KMS-11 (cell line): ENCODE measurements at regions not wholly inside any gene's neighbourhood (a gene's known extent, or its start where the extent isn't known, plus 50 kb on each side); places are given as distances from the start of the nearest gene placed in this dataset.

Source experiments
- H2AFZ ChIP-seq: fragments of 200-600 bp; sonication (generic); 2 replicates; pipeline ENCODE4 v1.6.1; 2016; ENCODE audit warnings: antibody characterized with exemption, mixed run types, low read depth
- H3K27ac ChIP-seq: fragments of 200-600 bp; sonication (generic); 2 replicates; pipeline ENCODE4 v1.6.1; 2016; ENCODE audit warnings: mild to moderate bottlenecking, mixed run types
- H3K27me3 ChIP-seq: fragments of 200-600 bp; sonication (generic); 2 replicates; pipeline ENCODE4 v1.6.1; 2017; ENCODE audit warnings: mild to moderate bottlenecking, low read depth, mixed run types, moderate library complexity; ENCODE audit not compliant: insufficient read depth
- H3K36me3 ChIP-seq: fragments of 200-600 bp; sonication (generic); 2 replicates; pipeline ENCODE4 v1.6.1; 2017; ENCODE audit warnings: mild to moderate bottlenecking, mixed run types; ENCODE audit not compliant: insufficient read depth
- H3K4me1 ChIP-seq: fragments of 200-600 bp; sonication (generic); 2 replicates; pipeline ENCODE4 v1.6.1; 2016; ENCODE audit warnings: mild to moderate bottlenecking, low read depth, mixed run types; ENCODE audit not compliant: poor library complexity, severe bottlenecking
- H3K4me2 ChIP-seq: fragments of 200-600 bp; sonication (generic); 2 replicates; pipeline ENCODE4 v1.7.0; 2016; ENCODE audit warnings: mild to moderate bottlenecking, mixed run types
- H3K4me3 ChIP-seq: fragments of 200-600 bp; sonication (generic); IDR thresholded peaks from 2 replicates; pipeline ENCODE4 v1.6.1; 2017; ENCODE audit warnings: low read depth, low read length, mixed read lengths; ENCODE audit not compliant: insufficient read depth
- H3K79me2 ChIP-seq: fragments of 200-600 bp; sonication (generic); 2 replicates; pipeline ENCODE4 v1.6.1; 2016; ENCODE audit warnings: low read depth, mixed run types; ENCODE audit not compliant: insufficient read depth
- H3K9ac ChIP-seq: fragments of 200-600 bp; sonication (generic); 2 replicates; pipeline ENCODE4 v1.6.1; 2016; ENCODE audit warnings: mild to moderate bottlenecking, mixed run types
- H4K20me1 ChIP-seq: fragments of 200-600 bp; sonication (generic); 2 replicates; pipeline ENCODE4 v1.6.1; 2016; ENCODE audit warnings: mild to moderate bottlenecking, mixed run types; ENCODE audit not compliant: insufficient read depth
- CTCF ChIP-seq: fragments of 200-600 bp; sonication (generic); conservative IDR thresholded peaks from 2 replicates; pipeline ENCODE4 v1.6.1; 2017; ENCODE audit warnings: low read depth, mild to moderate bottlenecking, antibody characterized with exemption, low read length, moderate library complexity, mixed read lengths

- Histone ChIP-seq H3K9ac (no peak overlapping the region), H3K4me3 (no peak overlapping the region), H3K79me2 (no peaks in the 10 kb centered on the region)
Observed at GRCh38 chr4:128475597-128475996, 188.0 kb upstream of the PGRMC2 start.

GRCh38 chr4:128471576-128471975 lies 184.0 kb upstream of the PGRMC2 start:
- Histone ChIP-seq H4K20me1 (no peaks in the 10 kb centered on the region), H3K27ac (no peak overlapping the region), H3K27me3 (no peaks in the 10 kb centered on the region), H3K4me1 (no peaks in the 10 kb centered on the region), H3K79me2 (no peaks in the 10 kb centered on the region), H3K36me3 (no peaks in the 10 kb centered on the region), H3K9ac (no peak overlapping the region), H3K4me3 (no peak overlapping the region), H2AFZ (no peak overlapping the region), H3K4me2 (no peak overlapping the region)
- no peak for TF ChIP-seq CTCF

More at GRCh38 chr4:128475597-128475996, 188.0 kb upstream of the PGRMC2 start:
- Histone ChIP-seq H3K36me3 (no peaks in the 10 kb centered on the region), H3K4me1 (no peaks in the 10 kb centered on the region), H4K20me1 (no peaks in the 10 kb centered on the region), H3K27ac (no peak overlapping the region), H2AFZ (no peak overlapping the region), H3K4me2 (no peak overlapping the region), H3K27me3 (no peaks in the 10 kb centered on the region)
- TF ChIP-seq CTCF, result no peak

- H3K27ac ChIP-seq, result no peak overlapping the region
- no peak for TF ChIP-seq CTCF
- no peaks in the 10 kb centered on the region for H3K4me1 ChIP-seq
Observed at GRCh38 chr4:128470492-128471053, 183.0 kb upstream of the PGRMC2 start.

GRCh38 chr4:128468123-128468989 lies 180.7 kb upstream of the PGRMC2 start:
- Histone ChIP-seq H3K79me2 (no peaks in the 10 kb centered on the region), H3K27me3 (no peaks in the 10 kb centered on the region), H3K4me1 (no peaks in the 10 kb centered on the region), H3K9ac (no peak overlapping the region), H3K27ac (no peak overlapping the region), H3K4me3 (no peak overlapping the region), H4K20me1 (no peaks in the 10 kb centered on the region), H3K36me3 (no peaks in the 10 kb centered on the region), H2AFZ (no peak overlapping the region), H3K4me2 (no peak overlapping the region)
- TF ChIP-seq CTCF, result no peak

More at GRCh38 chr4:128470492-128471053, 183.0 kb upstream of the PGRMC2 start:
- H3K4me2 ChIP-seq, result no peak overlapping the region
- H3K36me3 ChIP-seq, result no peaks in the 10 kb centered on the region
- no peak overlapping the region for H2AFZ ChIP-seq
- H4K20me1 ChIP-seq, result no peaks in the 10 kb centered on the region
- no peaks in the 10 kb centered on the region for H3K27me3 ChIP-seq
- H3K9ac ChIP-seq, result no peak overlapping the region
- no peaks in the 10 kb centered on the region for H3K79me2 ChIP-seq
- no peak overlapping the region for H3K4me3 ChIP-seq
